NOMO-1 treated with dmso at 0.1 percent for 144 hours (cell line): ENCODE measurements at regions not wholly inside any gene's neighbourhood (a gene's known extent, or its start where the extent isn't known, plus 50 kb on each side); places are given as distances from the start of the nearest gene placed in this dataset.

Experiments used
- DNase-seq: peaks from one replicate; lab custom pipeline; 2025; ENCODE audit not compliant: unreplicated experiment; lab: John Stamatoyannopoulos, UW

- DNase-seq = no peak
These were observed 54.0 kb downstream of the C11orf91 start for GRCh38 chr11:33646629-33647028.

GRCh38 chr11:33646168-33646567 is 54.5 kb downstream of the C11orf91 start:
- DNase-seq = no peak

GRCh38 chr11:33645686-33646085 is 54.9 kb downstream of the C11orf91 start:
- DNase-seq = no peak

- no peak for DNase-seq
These were observed 57.3 kb downstream of the C11orf91 start for GRCh38 chr11:33643167-33643824.

- DNase-seq = no peak
These were observed 58.0 kb downstream of the C11orf91 start for GRCh38 chr11:33642461-33643166.

GRCh38 chr11:33640730-33641371 is 59.8 kb downstream of the C11orf91 start:
- no peak for DNase-seq

- no peak for DNase-seq
These were observed 62.0 kb downstream of the C11orf91 start for GRCh38 chr11:33638608-33639007.

GRCh38 chr11:33636104-33636503 is 64.5 kb downstream of the C11orf91 start:
- DNase-seq = peak; percentile 17

GRCh38 chr11:33635161-33635560 is 65.5 kb downstream of the C11orf91 start:
- DNase-seq = no peak

- no peak for DNase-seq
These were observed 66.3 kb downstream of the C11orf91 start for GRCh38 chr11:33634291-33634834.

- DNase-seq = no peak
These were observed 67.2 kb downstream of the C11orf91 start for GRCh38 chr11:33633251-33634003.

GRCh38 chr11:33631749-33632091 is 68.9 kb downstream of the C11orf91 start:
- no peak for DNase-seq

- no peak for DNase-seq
These were observed 69.5 kb downstream of the C11orf91 start for GRCh38 chr11:33630936-33631748.

- no peak for DNase-seq
These were observed 76.5 kb downstream of the C11orf91 start for GRCh38 chr11:33624083-33624482.

GRCh38 chr11:33622806-33623205 is 77.8 kb downstream of the C11orf91 start:
- DNase-seq = no peak

- DNase-seq = no peak
These were observed 78.4 kb downstream of the C11orf91 start for GRCh38 chr11:33622186-33622585.

- no peak for DNase-seq
These were observed 80.0 kb downstream of the C11orf91 start for GRCh38 chr11:33620423-33621171.

GRCh38 chr11:33618956-33619355 is 81.7 kb downstream of the C11orf91 start:
- no peak for DNase-seq

- no peak for DNase-seq
These were observed 82.3 kb downstream of the C11orf91 start for GRCh38 chr11:33618351-33618710.
